ENCODE measurements at regions not wholly inside any gene's neighbourhood (a gene's known extent, or its start where the extent isn't known, plus 50 kb on each side); places are given as distances from the start of the nearest gene placed in this dataset.
"Not testable (repeated sequence)": the region's sequence is repeated elsewhere in the genome, so short reads cannot be mapped to it uniquely, and the experiment has no call there.

GRCh38 chr2:234191819-234192407 lies 141.4 kb downstream of the SPP2 start:
- DNase-seq, result peak in 3 of 42 donors; percentile 4 to 35 (median 13)
- intact Hi-C loops (cut with DNase I), result no loop called here

- intact Hi-C loops (cut with DNase I), result no loop called here
- no peak for DNase-seq
Measured at GRCh38 chr2:234189786-234190300, 139.3 kb downstream of the SPP2 start.

GRCh38 chr2:234189230-234189629 lies 138.7 kb downstream of the SPP2 start:
- no peak for DNase-seq
- intact Hi-C loops (cut with DNase I), result no loop called here

DNA sequence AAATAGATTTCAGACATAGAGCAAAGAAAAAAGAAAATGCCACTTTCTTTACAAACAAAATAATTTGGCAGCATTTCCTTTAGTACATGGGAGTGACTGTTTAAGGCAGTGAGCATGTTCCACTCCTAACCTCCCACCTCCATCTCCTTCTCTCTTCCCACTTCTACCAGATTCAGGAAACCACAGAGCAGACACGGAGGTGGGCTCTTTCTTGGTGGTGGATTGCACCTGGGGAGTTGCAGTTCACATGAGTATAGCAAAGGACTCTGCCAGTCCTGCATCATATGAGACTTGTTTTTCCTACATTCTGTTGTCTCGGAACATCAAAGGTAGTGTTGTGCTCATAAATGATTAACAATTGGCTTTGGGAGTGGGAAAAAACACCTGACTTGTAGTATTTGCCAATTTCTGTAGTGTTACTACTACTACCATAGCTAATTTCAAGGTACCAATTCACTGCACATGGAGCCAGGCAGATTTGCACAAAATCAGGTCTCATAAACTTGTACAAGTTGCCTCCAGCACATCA lies 137.2 kb downstream of the SPP2 start:
- intact Hi-C loops (cut with DNase I), result no loop called here

GRCh38 chr2:234181121-234181520 lies 130.6 kb downstream of the SPP2 start:
- intact Hi-C loops (cut with DNase I), result no loop called here

More for the DNA sequence above, 137.2 kb downstream of the SPP2 start:
- DNase-seq, result no peak

GRCh38 chr2:234179031-234179363 lies 128.5 kb downstream of the SPP2 start:
- DNase-seq, result peak in 1 of 42 donors; percentile 13
- intact Hi-C loops (cut with DNase I), result no loop called here

More at GRCh38 chr2:234181121-234181520, 130.6 kb downstream of the SPP2 start:
- DNase-seq, result no peak

GRCh38 chr2:234178330-234179030 lies 128.0 kb downstream of the SPP2 start:
- DNase-seq, result peak in 1 of 42 donors; percentile 34
- intact Hi-C loops (cut with DNase I), result no loop called here

GRCh38 chr2:234175649-234176048 lies 125.1 kb downstream of the SPP2 start:
- intact Hi-C loops (cut with DNase I), result no loop called here
- DNase-seq, result no peak

DNA sequence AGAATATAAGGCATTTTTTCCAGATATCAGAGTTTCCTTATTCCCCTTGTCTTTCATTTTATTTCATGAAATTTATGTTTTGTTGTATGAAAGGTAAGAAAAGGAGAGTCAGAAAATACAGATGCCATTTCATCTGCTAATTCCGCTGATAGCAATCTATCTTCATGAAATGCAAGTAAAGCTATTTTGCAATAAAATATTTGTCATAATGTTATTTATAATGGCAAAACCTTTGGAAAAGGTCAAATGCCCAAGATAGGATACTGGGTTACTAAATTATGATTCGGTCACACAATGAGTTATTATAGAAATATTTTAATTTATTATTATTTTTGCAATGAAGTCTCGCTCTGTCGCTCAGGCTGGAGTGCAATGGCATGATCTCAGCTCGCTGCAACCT lies 124.2 kb downstream of the SPP2 start:
- intact Hi-C loops (cut with DNase I), result no loop called here
- DNase-seq, result no peak

DNA sequence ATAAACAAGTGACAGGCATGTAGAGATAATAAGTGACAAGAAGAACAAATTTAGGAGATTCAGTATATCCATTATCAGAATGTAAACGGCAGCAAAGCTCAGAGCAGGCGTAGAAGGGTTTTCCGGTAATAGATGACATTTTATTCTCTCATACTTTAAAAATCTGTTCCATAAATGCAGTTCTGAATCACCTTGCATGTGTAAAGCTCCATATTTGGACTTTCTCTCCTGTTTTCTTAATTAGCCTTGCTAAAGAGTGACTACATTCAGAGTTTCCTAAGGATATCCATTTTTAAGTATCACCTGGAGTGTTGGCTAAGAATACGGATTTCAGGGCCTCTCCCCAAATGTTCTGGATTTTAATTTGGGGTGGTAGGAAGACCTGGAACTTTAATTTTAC lies 122.0 kb downstream of the SPP2 start:
- intact Hi-C loops (cut with DNase I), result no loop called here
- no peak for DNase-seq

DNA sequence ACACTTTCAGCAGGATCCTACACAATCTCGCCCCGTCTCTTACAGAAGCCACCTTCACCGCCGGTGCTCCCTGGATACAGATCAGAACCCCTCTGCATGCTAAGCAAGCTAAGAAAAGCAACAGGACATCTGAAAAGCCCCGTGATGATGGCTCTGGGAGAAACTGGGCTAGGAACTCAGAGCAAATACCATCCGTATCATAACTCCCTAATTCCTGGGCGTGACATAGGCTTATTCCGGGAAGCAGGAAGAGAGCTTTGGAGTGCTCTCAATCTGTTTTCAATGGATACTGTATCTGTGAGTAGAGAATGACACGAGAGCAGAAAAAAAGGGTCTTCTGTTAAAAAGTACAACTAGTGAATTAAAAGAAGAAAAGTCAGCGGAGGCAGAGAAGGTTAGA lies 121.6 kb downstream of the SPP2 start:
- intact Hi-C loops (cut with DNase I), result no loop called here
- no peak for DNase-seq

- no peak for DNase-seq
- intact Hi-C loops (cut with DNase I), result no loop called here
Measured at GRCh38 chr2:234171666-234172065, 121.2 kb downstream of the SPP2 start.

DNA sequence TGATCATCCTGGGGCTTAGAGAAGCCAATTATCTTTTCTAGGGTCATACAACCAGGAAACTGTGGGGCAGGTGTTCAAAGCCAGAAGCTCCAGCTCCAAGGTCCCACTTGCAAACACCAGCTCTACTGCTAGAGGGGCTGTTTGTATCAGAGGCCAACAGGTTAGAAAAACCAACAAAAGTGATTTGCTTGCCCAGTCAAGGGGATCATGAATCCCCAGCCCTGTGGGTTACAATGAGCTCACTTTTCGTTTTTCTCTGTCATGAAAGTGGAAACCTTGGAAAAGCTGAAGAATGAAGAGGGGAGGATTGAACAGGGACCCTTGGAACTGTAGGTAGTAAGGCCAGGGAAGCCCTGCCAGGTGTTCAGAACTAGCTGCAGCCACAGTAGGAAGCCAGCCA lies 119.2 kb downstream of the SPP2 start:
- intact Hi-C loops (cut with DNase I), result no loop called here
- DNase-seq, result no peak

- not testable (repeated sequence) for DNase-seq
Measured at GRCh38 chr2:234168605-234169570, 118.4 kb downstream of the SPP2 start.

DNA sequence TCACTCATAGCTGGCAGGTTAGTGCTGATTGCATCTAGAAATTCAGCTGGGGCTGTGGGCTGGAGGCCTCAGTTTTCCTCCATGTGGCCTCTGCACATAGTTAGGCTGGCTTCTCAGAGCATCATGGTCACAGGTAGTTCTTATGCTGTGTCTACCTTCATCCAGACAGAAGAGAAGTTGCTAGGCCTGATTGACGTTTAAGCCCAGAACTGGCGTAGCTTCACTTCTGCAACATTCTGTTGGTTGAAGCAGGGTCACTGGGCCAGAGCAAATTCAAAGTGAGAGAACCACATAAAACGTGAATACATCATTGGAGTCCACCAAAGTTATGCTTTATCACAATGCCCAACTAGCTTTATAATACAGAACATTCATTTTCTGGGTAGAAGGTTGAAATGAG lies 116.0 kb downstream of the SPP2 start:
- no peak for DNase-seq
- intact Hi-C loops (cut with DNase I), result no loop called here

More at GRCh38 chr2:234168605-234169570, 118.4 kb downstream of the SPP2 start:
- intact Hi-C loops (cut with DNase I), result not testable (repeated sequence)

GRCh38 chr2:234165421-234165820 lies 114.9 kb downstream of the SPP2 start:
- no peak for DNase-seq
- intact Hi-C loops (cut with DNase I), result no loop called here

- DNase-seq, result peak in 1 of 42 donors; percentile 5
- intact Hi-C loops (cut with DNase I), result no loop called here
Measured at GRCh38 chr2:234164493-234165413, 114.3 kb downstream of the SPP2 start.

GRCh38 chr2:234163510-234164045 lies 113.1 kb downstream of the SPP2 start:
- no peak for DNase-seq
- intact Hi-C loops (cut with DNase I), result no loop called here

Data from head of caudate nucleus (tissue), 42 donors.